T1000 (cell line): ENCODE measurements at regions not wholly inside any gene's neighbourhood (a gene's known extent, or its start where the extent isn't known, plus 50 kb on each side); places are given as distances from the start of the nearest gene placed in this dataset.

Source experiments
- DNase-seq: peaks from one replicate; lab custom pipeline; 2025; ENCODE audit warnings: mixed read lengths; lab: John Stamatoyannopoulos, UW

DNA sequence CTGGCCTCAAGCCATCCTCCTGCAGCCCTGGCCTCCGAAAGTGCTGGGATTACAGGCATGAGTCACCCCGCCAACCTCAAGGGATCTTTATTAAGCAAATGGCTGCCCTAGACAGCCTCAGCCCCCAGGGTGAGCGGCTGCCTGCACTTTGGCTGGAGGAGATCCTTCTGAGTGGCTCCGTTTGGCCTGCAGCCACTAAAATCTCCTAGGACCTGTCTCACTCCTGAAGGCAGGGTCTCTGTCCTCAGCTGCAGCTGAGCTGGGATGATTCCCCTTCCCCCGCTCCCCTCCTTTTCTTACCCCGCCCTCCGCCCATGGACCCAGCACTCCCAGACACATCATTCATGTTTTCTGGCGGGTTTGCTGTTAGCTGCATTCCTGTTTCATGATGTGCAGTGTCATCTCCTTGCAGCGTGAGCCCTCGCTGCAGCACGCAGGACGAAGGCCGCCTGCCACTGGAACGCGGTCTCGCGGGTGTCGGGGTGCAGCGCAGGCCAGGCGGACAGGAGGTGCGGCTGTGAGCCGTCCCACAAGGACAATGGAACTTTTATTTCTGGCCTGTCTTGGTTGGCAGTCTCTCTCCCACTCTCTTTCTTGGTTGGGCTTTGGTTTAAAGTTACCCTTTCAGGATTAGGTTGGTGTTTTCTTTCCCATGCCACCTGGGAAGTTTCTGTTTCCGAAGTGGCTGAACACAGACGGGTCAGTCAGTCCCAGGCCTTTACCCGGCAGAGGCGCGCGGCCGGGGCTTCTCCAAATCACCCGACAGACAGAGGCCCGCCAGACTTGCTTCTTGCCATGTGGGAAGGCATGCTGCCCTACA is 137.1 kb downstream of the FOXD1 start:
- peak; percentile 81 for DNase-seq

DNA sequence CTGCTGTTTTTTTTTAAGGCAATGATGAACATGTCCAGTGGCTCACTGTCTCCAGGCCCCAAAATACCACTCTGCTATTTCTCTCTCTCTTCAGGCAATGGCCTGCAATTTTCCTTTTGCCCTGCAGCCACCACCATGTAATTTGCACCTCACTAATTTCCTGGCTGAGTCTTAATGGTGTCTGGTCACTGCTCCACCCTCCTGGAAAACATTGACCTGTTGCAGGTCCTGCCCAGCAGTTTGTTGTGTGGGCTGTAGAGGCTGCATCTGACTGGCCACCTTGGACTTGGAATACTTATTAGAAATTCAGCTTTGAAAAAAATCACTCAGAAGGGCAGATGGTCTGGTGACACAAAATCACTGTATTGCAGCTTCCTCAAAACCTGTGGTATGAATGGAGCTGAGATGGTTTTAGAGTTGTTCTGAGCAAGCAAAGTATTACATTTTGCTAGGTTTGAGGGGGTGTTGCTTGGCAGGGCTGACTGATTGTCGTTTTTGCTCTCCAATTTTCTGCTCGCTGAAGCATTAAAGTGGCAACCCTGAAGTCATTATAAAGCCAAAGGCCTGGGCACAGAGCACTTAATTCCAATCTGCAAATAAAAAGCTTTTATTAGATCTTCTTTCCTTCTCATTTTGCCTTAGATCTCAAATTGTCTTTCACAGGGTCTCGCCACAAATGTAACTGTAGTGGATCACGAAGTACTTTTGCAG is 134.8 kb downstream of the TMEM174 start:
- DNase-seq, result no peak

DNA sequence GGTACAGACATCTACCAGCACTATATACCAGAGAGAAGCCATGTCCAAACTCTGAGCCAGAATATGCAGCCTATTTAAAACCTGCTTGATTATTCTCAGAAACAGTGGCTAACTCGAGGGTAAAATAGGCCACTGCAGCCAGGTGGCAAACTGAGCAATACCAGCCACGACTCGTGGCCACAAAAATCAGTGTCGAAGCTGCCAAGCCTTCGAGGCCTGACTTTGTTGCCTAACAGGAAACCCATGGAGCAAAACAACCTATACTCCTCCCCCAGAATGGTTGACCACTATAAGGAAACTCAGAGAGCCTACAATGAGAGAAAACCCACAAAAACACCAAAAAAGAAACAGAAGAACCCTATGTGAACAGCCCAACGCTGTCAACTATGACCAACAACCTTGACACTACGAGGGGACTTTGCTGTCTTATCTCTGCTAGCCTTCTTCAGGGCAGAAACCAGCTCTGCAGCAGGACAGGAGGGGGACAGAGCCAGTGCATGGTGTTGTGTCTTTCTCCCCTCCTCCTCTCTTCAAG is 133.8 kb downstream of the TMEM174 start:
- no peak for DNase-seq

DNA sequence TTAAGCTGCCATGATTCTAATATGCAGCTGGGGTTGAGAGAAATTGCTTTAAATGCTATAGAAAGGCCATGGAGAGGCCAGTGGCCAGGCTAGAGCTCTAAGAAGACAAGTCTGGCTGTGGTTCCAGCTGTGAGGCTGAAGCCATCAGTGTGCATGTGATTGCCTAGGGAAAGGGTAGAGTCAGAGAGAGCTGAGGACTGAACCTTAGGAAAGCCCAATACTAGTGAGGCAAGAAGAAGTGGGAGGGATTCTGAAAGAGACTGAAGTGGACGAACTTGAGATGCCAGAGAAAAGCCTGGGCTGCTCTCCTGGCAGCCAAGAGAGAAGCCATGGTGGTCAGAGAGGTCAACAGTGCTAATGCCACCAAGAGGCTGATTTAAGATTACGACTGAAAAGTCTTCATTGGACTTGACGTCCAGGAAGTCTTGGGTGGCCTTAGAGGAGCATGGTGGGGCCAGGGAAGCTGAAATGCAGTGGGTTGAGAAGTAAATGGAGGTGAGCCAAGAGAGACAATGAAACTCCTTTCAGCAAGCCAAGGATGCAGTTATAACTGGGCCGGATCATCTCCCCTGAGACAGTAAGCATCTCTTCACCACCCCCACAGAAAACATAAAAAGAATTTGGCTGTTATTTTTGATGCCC is 133.2 kb downstream of the TMEM174 start:
- DNase-seq, result no peak

DNA sequence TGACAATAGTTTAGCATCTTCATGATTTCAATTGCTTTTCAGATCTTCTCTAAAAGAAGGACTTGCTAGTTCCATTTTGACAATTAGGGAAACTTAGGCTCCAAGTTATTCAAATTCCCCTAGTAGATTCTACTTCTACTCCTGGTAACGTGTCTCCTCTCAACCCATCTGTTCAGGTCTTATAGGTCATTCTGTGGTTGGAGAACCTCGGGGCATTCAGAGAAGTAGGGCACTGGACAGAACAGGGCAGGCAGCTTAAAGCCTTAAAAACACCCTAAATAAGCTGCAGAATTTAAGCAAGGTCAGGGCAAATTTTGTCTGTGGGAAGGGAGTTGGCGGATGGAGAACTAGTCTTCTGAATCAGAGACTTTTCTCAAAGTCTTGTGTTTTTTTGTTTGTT is 132.4 kb downstream of the TMEM174 start:
- no peak for DNase-seq

DNA sequence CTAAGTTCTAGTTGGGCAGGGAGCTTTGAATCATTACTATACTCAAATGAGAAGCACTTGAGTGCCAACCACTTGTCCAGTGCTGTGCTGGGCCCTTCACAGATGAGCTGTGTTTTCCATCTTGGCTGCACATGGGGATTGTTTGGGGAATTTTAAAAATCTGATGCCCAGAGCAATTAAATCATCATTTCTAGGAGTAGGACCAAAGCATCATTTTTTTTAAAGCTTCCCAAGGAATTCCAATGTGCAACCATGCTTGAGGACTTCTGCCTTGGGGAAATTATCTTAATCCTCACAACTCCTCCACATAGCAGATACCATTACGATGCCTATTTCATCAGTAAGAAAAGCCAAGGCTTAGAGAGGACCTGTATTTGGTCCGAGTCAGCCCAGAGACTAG is 131.4 kb downstream of the TMEM174 start:
- no peak for DNase-seq

DNA sequence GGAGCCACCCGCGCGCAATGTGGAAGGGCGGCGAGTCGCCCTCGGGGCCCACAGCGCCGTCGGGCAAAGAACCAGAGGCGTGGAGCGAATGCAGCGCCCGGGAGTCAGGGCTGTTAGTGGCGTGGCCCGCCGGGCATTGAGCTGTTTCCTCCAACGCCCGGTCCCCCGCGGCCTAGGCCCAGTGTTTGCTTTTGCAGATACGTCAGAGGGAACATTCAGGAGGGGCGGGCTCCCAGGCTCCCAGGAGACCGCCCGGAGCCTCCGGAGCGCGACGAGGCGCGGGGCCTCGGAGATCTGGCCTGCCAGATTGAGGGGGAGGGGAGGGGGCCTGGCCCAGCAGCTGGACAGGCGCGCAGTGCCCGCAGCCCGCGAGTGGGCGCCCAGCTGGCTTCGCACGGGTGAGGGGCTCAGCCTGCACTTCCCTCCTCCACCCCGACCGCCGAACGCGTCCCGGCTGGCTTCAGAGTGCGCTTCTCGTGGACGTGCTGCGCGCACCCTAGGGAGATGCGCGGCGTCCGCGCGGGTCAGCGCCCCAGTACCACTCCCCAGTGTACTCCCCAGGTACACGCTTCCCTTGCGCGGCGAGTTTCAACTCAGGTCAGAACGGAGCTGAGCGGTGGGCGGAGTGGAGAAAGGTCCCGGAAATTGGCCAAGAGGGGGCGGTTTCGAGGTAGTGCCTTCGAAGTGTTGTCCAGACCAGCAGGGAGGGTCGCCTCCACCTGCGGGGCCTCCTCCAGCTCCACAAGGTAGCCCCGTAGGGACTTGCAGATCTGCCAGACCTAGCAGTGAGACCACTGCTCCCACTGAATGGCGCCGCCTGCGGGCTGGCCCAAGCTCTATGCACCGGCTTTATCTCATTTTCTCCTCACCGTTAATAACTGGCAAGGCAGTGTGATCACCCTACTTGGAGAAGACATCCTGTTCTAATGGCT is 130.4 kb downstream of the TMEM174 start:
- DNase-seq, result no peak

DNA sequence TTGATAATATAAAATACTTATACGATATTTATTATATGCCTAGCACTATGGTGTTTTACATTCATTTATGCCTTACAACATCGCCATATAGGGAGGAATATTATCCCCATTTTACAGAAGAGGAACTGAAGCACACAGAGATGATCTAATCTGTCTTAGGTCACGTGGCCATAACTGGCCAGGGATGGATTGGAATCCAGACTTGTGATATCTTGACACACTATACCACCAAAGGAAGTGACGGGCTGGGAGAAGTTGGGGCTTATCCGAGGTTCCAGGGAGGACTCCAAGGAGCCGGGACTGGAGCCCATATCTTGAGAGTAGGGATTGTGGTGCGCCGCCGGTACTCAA is 129.8 kb downstream of the TMEM174 start:
- no peak for DNase-seq

DNA sequence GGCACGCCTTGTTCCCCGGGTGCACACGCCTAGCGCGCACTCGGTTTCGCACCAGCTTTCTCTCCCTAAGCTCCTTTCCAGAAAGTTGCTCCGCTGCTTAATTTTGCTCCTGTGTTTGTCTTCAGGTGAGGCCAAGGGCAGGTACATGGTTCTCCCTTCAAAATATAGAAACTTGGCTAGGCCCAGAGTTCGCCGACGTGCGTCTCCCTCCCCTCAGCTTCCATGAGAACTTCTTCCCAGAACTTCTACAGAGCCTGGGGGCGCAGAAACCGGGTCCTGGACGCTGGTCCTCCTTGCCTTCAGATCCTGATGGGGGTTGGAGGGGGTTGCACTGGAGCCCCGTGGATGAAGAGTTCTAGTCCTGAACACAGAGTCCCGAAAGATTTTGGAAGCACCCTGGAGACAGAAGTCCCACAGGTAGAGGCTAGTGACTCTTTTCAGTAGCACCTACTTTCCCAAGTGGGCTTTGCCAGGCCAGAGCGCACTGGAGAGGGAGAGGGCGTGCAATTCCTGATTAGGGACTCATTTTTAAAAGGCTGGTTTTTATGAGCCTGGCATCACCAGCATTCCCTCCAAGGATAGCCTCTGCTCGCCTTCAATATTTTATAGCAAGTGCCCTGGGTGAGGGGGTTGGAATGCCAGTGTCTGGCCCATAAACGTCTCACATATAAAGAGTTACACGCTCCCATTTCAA is 128.4 kb downstream of the TMEM174 start:
- no peak for DNase-seq

DNA sequence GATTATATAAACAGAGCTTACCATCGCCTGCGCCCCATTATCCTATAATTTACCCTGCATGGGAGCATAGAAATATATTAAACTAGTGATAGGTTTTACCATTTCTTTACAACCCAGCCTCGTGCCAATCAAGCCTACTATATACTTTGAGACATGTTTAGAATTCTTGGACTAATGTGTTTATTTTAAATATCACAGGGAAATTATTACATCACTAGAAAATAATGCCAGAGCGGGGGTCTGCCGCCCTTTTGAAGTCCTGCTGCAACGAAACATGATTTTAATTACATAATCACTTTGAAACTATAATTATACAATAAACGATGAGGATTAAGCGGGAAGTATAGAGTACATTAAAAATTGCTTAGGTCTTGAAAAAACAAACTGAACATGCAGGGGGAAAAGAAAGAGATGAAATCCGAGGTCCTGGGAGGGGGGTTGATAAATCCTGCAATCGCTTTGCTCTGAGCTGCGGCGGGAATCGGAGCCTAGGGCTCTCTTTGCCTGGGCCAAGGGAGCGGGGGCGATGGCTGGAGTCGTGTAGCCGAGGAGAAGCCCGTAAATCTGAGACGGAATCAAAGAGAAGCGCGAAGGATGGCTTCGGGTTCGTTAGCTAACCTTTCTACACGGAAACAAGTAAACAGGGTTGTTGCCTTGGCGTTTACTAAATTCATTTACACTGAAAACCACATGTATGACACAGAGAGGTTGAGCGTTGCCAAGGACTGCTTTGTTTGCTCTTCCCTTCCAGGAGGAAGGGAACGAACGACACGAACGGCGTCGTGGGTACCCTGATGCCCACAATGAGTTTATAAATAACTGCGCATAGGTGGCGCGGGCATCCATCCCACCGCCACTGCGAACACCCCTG is 127.6 kb downstream of the TMEM174 start:
- no peak for DNase-seq

DNA sequence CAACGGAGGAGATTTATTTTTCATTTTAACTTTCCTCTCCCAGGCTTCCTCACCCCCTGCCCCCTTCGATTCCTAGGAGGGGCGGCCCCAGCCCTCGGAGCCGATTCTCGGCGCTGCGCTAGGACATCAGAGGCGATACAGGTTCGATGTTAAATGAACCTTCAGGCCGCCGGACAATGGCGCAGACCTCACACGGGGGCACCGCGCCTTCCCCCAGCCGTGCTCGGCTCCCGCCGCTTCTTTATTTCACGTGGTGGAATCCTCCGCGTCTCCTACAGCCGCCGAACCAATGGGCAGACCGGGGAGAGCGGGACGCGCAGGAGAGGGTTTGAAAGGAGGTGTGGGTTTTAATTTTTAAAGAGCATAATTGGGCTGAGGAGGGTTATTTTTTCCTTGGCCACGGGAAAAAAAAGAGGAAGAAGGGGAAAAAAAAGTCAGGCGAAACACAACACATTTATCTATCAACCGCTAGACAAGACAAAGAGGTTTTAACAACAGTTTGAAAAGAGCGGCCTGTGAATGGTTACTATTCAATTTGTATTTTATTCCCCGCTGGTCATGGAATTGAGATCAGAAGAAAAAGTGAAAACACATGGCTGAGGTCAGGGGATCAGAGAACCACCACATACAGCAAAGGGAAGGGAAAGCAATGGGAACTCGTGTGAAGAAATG is 126.8 kb downstream of the TMEM174 start:
- no peak for DNase-seq

DNA sequence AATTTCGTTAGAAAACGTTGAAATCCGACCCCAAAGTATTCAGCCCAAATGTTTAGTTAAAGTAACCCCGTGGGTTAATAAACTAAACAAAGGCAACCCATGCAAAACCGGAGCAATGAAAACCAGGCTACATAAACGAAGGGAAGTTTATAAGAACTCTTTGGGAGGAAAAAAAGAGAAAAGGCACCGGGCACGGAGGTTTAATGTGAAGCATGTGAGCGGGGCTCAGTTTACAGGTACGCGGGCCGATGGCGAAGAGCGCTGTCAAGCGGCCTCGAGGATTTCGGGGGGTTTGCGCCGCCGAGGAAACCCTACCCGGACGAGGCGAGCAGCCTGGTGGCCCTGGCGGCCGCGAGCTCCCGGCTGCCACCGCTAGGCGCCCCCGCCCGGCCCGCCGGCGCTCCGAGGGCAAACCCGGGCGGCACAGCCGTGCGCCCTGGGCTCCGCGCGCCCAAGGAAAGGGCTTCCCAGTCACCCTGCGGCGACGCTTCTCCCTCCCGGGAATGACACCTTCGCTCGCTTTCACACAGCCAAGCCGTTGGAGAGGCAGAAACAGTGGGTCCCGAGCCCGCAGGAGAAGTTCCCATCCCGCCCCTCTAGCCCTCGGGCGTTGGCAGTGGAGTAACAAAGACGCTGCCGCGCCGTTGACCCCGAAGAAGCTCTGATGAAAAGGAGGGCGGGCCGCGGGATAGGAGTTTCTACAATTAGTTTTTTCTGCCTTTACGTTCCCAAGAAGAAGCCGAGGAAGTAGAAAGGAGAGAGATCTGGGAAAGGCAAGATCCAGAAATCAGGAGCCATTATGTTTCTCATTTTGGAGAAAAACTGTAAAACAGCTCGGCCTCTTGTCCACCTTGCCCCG is 126.0 kb downstream of the TMEM174 start:
- no peak for DNase-seq

DNA sequence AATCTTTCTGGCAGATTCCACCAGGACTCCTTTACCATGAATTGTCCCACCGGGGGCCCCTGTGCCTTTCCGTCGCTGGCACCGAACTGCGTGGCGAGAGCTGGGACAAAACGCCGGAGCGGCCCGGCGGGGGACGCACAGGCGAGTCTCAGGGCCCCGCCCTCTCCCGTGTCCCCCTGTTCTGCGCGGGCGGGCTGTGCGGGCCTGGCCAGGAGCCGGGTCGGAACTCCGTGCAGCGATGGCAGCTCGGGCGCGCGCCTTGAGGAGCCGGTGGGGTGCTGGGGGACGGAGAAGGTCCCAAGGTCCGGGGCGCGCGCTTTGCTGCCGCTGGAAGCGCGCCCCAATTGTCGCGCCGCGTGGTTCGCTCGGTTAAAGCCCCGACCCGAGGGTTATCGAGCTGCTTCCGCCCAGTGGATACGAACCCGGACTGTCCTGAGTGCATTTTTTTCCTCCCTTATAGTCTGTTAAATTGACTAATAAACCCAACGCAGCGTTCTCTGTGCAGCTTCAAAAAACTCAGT is 125.3 kb downstream of the TMEM174 start:
- DNase-seq, result no peak

DNA sequence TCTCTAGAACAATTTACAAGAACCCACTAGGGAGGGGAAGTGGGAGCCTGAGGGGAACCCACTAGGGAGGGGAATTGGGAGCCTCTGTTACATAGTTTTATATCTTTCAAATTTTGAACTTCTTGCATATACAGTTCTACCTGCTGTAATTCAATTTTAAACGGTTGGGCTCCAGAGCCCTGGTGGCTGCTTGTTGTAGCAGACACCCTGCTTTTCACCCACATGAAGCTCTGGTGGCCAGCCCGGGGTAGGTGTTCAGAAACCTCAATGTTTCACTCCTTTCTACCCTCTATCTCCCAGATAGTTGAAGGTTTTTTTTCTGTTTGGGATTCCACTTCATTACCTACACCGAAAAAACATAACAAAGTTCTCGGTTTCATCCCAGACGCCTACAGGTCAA is 124.4 kb downstream of the TMEM174 start:
- DNase-seq, result no peak

DNA sequence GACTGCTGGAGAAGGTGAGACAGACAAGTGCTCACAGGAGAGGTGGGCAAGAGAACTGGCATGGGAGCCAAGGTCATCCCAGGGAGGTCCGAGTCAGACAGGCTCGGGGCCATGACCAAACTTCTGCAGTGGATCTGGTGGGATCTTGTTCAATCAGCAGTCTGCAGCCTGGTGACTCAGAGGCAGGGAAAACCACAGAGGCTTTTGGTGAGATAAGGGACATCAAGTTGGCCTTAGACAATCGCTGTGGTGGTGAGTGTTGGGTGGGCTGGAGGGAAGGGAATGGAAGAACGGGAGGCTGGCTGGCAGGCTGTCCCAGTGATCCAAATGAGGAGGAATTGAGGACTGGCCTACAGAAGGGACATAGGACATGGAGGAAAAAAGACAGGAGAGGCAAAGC is 123.8 kb downstream of the TMEM174 start:
- peak; percentile 8 for DNase-seq

DNA sequence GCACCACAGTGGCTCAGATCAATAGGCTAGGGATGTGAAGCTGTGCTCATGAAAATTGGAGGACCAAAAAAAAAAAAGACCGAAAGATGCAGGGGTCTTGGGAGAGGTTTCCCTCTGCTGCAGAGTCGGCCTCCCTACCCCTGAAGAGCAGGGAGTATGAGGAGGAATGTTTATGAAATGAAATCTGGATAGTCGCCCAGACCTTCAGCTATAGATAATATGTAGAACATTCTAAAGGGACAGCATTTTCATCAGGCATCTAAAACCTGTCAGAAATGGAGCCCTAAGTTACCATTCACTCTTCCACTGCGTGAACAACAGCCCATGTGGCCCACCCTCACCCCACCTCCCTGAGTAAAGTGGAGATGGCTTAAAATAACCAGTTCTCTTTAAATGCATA is 122.9 kb downstream of the TMEM174 start:
- DNase-seq, result no peak

DNA sequence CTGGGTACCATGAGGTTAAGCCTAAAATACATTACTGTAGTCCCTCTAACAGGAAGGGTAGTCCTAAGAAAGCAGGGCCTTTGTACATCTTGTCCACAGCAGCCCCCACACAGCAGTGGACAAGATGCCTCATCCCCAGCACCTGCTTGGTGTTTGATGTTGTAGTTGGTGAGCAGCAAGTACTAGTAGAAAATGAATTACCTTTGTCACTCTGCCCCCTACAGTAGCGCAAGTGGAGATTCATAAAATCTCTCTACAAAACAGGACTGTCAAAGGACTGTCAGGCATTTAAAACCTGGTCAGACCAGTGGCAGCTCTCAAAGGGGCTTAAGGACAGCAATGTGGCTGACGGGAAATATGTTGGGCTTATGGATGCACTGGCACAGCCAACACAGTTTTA is 122.5 kb downstream of the TMEM174 start:
- no peak for DNase-seq

DNA sequence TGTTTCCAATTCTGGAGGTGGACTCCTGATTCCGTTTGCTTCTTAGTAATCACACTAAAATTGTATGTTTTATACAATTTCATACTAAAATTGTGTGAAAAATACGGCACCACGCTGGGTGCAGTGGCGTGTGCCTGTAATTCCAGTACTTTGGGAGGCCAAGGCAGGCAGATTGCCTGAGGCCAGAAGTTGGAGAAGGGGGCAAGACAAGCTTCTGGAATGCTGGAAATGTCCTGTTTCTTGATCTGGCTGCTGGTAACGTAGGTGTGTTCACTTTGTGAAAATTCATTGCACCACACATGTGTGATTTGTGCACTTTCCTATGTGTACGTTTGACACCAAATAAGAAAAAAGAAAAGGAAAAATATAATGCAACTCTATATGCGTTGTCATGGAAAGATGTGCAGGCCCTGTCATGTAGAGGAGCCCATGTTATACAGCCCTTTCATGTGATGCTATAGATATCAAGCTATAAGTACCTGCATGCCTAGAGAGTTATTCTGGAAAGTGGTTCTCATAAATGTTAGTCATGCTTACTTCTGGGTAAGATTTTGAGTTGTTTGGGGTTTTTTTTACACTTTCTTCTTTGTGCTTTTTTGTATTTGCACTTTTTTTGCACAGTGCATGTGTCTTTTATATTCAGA is 119.9 kb downstream of the TMEM174 start:
- no peak for DNase-seq
